Astrocyte (in vitro differentiated cells and primary cell): ENCODE measurements at regions not wholly inside any gene's neighbourhood (a gene's known extent, or its start where the extent isn't known, plus 50 kb on each side); places are given as distances from the start of the nearest gene placed in this dataset.

Experiments
- DNase-seq: peaks from one replicate; pipeline ENCODE4 v3.0.0-alpha.2; 2010; ENCODE audit warnings: low read depth
- FAIRE-seq: peaks from 2 replicates; lab custom pipeline; 2011; peaks lifted over from hg19 to GRCh38; lab: Jason Lieb, UNC
- H2AFZ ChIP-seq: 2 replicates; pipeline ENCODE4 v1.6.0; 2012; ENCODE audit warnings: low read depth, low read length, inconsistent platforms
- H3K27ac ChIP-seq: 2 replicates; pipeline ENCODE4 v1.5.1; 2011; ENCODE audit warnings: low read depth, low read length, inconsistent platforms
- H3K27me3 ChIP-seq: 2 replicates; pipeline ENCODE4 v1.6.0; 2011; ENCODE audit warnings: low read length, inconsistent platforms; ENCODE audit not compliant: insufficient read depth
- H3K36me3 ChIP-seq: 2 replicates; pipeline ENCODE4 v1.5.1; 2011; ENCODE audit warnings: low read length, inconsistent platforms; ENCODE audit not compliant: insufficient read depth
- H3K4me1 ChIP-seq: 2 replicates; pipeline ENCODE4 v1.5.1; 2011; ENCODE audit warnings: low read length, inconsistent platforms; ENCODE audit not compliant: insufficient read depth
- H3K4me2 ChIP-seq: 2 replicates; pipeline ENCODE4 v1.6.0; 2012; ENCODE audit warnings: low read length, inconsistent platforms
- H3K4me3 ChIP-seq: 2 replicates; pipeline ENCODE4 v1.5.1; 2011; ENCODE audit warnings: low read depth, mild to moderate bottlenecking, low read length, inconsistent platforms; ENCODE audit not compliant: insufficient read depth
- H3K79me2 ChIP-seq: 2 replicates; pipeline ENCODE4 v1.6.0; 2012; ENCODE audit warnings: mild to moderate bottlenecking, low read length, inconsistent platforms; ENCODE audit not compliant: insufficient read depth
- H3K9ac ChIP-seq: 2 replicates; pipeline ENCODE4 v1.6.0; 2012; ENCODE audit warnings: mild to moderate bottlenecking, low read length, inconsistent platforms
- H3K9me3 ChIP-seq: 2 replicates; pipeline ENCODE4 v1.5.1; 2012; ENCODE audit warnings: low read depth, mild to moderate bottlenecking, low read length, inconsistent platforms; ENCODE audit not compliant: insufficient read depth
- H4K20me1 ChIP-seq: 2 replicates; pipeline ENCODE4 v1.6.0; 2012; ENCODE audit warnings: low read length, inconsistent platforms; ENCODE audit not compliant: insufficient read depth
- H3K27ac Mint-ChIP-seq: one replicate; pipeline ENCODE4 v1.8.0; 2021; ENCODE audit warnings: mild to moderate bottlenecking, mixed read lengths; ENCODE audit not compliant: unreplicated experiment
- H3K27me3 Mint-ChIP-seq: one replicate; pipeline ENCODE4 v1.8.0; 2021; ENCODE audit warnings: low read depth, mixed read lengths; ENCODE audit not compliant: unreplicated experiment
- H3K36me3 Mint-ChIP-seq: one replicate; pipeline ENCODE4 v1.8.0; 2021; ENCODE audit warnings: low read depth, mixed read lengths; ENCODE audit not compliant: unreplicated experiment
- H3K4me1 Mint-ChIP-seq: one replicate; pipeline ENCODE4 v1.8.0; 2021; ENCODE audit warnings: low read depth, mixed read lengths; ENCODE audit not compliant: unreplicated experiment
- H3K4me3 Mint-ChIP-seq: one replicate; pipeline ENCODE4 v1.8.0; 2021; ENCODE audit warnings: mild to moderate bottlenecking, moderate library complexity, mixed read lengths; ENCODE audit not compliant: unreplicated experiment
- H3K9me3 Mint-ChIP-seq: one replicate; pipeline ENCODE4 v1.8.0; 2021; ENCODE audit warnings: mild to moderate bottlenecking, mixed read lengths; ENCODE audit not compliant: unreplicated experiment
- CTCF ChIP-seq: IDR thresholded peaks from 2 replicates; pipeline ENCODE4 v1.5.1; 2011; ENCODE audit warnings: low read depth, mild to moderate bottlenecking, inconsistent platforms, low read length, moderate library complexity; ENCODE audit not compliant: insufficient read depth
- EZH2 ChIP-seq: IDR thresholded peaks from 2 replicates; pipeline ENCODE4 v1.6.1; 2012; ENCODE audit warnings: mild to moderate bottlenecking, low read length, inconsistent platforms; ENCODE audit not compliant: insufficient read depth

- FAIRE-seq (no peak), DNase-seq (no peak)
- Histone ChIP-seq H3K27me3 (no peaks in the 10 kb centered on the region), H3K9me3 (no peaks in the 10 kb centered on the region), H2AFZ (no peak overlapping the region), H3K4me1 (no peaks in the 10 kb centered on the region), H3K27ac (no peak overlapping the region), H3K79me2 (no peaks in the 10 kb centered on the region), H3K9ac (no peak overlapping the region), H4K20me1 (no peaks in the 10 kb centered on the region), H3K4me3 (no peak overlapping the region), H3K4me2 (no peak overlapping the region), H3K36me3 (no peaks in the 10 kb centered on the region)
- Mint-ChIP-seq H3K4me1 (no peaks in the 10 kb centered on the region), H3K36me3 (no peaks in the 10 kb centered on the region), H3K27ac (no peak overlapping the region), H3K27me3 (no peaks in the 10 kb centered on the region), H3K4me3 (no peak overlapping the region), H3K9me3 (no peaks in the 10 kb centered on the region)
- no peak for TF ChIP-seq CTCF
- TF ChIP-seq EZH2: no peak
Observed at GRCh38 chrX:129125122-129125914, 398.0 kb downstream of the SMARCA1 start.

GRCh38 chrX:129123795-129124194, 399.5 kb downstream of the SMARCA1 start:
- Histone ChIP-seq H3K9ac (no peak overlapping the region), H3K4me2 (no peak overlapping the region), H3K36me3 (no peaks in the 10 kb centered on the region), H4K20me1 (no peaks in the 10 kb centered on the region), H3K27me3 (no peaks in the 10 kb centered on the region), H3K27ac (no peak overlapping the region), H3K4me1 (no peaks in the 10 kb centered on the region), H3K79me2 (no peaks in the 10 kb centered on the region), H3K4me3 (no peak overlapping the region), H2AFZ (no peak overlapping the region), H3K9me3 (no peaks in the 10 kb centered on the region)
- Mint-ChIP-seq H3K36me3 (no peaks in the 10 kb centered on the region), H3K4me3 (no peak overlapping the region), H3K4me1 (no peaks in the 10 kb centered on the region), H3K27me3 (no peaks in the 10 kb centered on the region), H3K9me3 (no peaks in the 10 kb centered on the region), H3K27ac (no peak overlapping the region)
- DNase-seq: no peak
- TF ChIP-seq EZH2: no peak
- TF ChIP-seq CTCF: no peak
- no peak for FAIRE-seq
